ENCODE measurements at regions not wholly inside any gene's neighbourhood (a gene's known extent, or its start where the extent isn't known, plus 50 kb on each side); places are given as distances from the start of the nearest gene placed in this dataset.
"Not testable (repeated sequence)": the region's sequence is repeated elsewhere in the genome, so short reads cannot be mapped to it uniquely, and the experiment has no call there.

- intact Hi-C loops (cut with DNase I), result no loop called here
Observed at GRCh38 chr10:64306729-64307327, 785.6 kb downstream of the REEP3 start.

GRCh38 chr10:64312876-64313275 is 791.7 kb downstream of the REEP3 start:
- intact Hi-C loops (cut with DNase I), result no loop called here

More at GRCh38 chr10:64306729-64307327, 785.6 kb downstream of the REEP3 start:
- DNase-seq (ENCODE audit: low spot score), result no peak

DNA sequence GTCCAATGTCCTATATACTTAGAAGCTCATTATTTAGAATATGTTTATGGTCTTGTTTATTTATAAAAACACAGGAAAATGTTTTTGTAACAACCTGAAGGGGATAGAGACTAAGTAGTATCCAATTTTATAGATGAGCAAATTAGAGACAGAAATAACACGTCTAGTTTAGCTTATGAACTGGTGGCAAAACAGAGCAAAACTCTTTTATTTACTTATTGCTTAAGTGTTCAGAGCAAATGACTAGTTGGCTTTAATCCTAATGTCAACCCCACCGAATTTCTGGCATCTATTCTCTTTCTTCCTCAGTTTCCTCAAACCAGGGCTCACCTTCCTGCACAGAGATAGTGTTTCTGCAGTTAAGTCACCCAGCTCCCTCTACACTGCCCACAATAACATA is 792.8 kb downstream of the REEP3 start:
- intact Hi-C loops (cut with DNase I), result no loop called here
- DNase-seq (ENCODE audit: low spot score), result no peak

More at GRCh38 chr10:64312876-64313275, 791.7 kb downstream of the REEP3 start:
- no peak for DNase-seq (ENCODE audit: low spot score)

GRCh38 chr10:64316416-64316815 is 795.2 kb downstream of the REEP3 start:
- no peak for DNase-seq (ENCODE audit: low spot score)
- intact Hi-C loops (cut with DNase I), result no loop called here

GRCh38 chr10:64316833-64317232 is 795.6 kb downstream of the REEP3 start:
- intact Hi-C loops (cut with DNase I), result no loop called here
- no peak for DNase-seq (ENCODE audit: low spot score)

DNA sequence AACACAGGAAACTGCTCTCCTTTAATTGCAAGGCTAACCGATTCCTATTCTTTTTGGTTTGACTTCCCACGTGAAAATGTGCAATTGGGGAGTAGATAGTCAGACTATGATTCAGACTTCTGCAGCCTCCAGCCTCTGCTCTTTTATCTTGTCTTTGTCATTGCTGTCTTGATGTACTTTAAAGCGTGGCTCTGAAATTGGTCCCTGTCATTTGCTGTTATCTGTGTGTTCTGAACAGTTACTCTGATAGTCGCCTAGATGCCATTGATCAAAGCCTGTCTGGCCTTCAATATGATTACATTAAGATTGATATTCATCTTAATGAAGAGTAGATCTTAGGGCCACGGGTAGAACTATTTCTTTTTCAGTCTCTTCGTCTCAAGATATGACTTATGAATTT is 799.2 kb downstream of the REEP3 start:
- intact Hi-C loops (cut with DNase I), result no loop called here

DNA sequence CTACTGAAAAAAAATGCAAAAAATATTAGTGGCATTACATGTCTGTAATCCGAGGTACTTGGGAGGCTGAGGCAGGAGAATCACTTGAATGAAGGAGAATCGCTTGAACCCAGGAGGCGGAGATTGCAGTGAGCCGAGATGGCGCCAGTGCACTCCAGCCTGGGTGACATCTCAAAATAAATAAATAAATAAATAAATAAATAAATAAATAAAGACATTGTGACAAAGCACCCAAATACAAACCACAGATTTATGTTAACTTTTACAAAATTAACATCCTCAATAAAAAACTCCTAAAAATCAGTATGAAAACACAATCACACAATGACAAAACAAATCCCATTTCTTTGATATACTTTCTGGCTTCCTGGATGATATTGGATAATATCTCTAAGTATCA is 808.3 kb downstream of the REEP3 start:
- no peak for DNase-seq (ENCODE audit: low spot score)
- intact Hi-C loops (cut with DNase I), result no loop called here

More for the DNA sequence above, 799.2 kb downstream of the REEP3 start:
- no peak for DNase-seq (ENCODE audit: low spot score)

GRCh38 chr10:64332551-64332950 is 811.4 kb downstream of the REEP3 start:
- intact Hi-C loops (cut with DNase I), result no loop called here
- no peak for DNase-seq (ENCODE audit: low spot score)

DNA sequence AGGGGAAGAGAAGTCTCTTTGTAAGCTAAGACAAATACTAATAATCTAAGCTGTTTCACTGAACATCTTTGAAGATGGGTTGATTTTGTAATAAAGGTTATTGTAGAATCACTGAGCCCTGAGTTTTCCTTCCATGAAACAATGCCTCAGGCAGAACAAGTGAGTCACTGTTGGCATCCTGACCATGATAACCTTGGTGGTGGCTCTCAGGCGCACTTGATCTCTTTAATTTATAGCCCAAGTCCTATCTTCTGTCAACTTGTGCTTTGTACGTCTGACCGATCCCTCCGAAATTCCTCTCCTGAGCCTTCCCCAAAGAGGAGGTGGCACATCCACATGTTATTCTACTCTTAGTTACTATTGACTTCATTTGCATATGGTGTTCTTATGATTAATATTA is 812.9 kb downstream of the REEP3 start:
- no peak for DNase-seq (ENCODE audit: low spot score)
- intact Hi-C loops (cut with DNase I), result no loop called here

- DNase-seq (ENCODE audit: low spot score), result no peak
- intact Hi-C loops (cut with DNase I), result no loop called here
Observed at GRCh38 chr10:64344211-64344610, 823.0 kb downstream of the REEP3 start.

- no peak for DNase-seq (ENCODE audit: low spot score)
- intact Hi-C loops (cut with DNase I), result no loop called here
Observed at GRCh38 chr10:64345856-64346255, 824.7 kb downstream of the REEP3 start.

DNA sequence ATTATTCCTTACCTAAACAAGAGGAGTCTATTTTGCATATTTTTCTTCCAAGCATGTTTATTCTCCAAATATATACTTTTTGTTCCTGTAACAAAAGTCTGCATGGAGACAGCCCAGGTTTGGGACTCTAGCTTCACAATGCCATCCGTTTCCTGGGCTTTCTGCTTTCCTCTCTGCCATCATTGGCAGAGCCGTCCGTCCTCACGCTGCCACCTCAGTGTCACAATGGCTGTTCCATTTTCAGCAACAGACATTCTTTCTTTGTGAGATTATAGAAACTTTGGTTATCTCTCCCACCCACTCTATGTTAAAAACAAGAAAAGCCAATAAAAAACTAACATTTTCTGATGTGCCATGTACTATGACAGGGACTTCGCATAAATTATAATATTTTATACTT is 825.2 kb downstream of the REEP3 start:
- no peak for DNase-seq (ENCODE audit: low spot score)
- intact Hi-C loops (cut with DNase I), result no loop called here

DNA sequence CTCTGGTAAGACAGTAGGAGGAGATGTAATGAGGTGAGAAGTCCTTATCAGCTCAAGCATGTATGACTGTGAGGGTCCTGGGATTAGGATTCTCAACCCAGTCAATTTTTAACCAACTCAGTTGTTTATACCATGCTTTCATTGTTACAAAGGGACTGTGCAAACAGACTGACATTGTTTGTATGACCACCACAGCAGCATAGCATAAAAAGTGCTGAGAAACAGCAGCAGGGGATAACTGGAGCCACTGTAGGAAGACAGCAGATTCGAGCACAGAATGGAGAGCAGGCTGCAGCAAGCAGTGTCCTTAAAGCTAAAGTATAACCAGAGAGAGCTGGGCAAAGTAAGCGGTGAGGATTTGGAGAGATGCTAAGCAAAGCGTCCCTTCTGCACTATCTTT is 829.5 kb downstream of the REEP3 start:
- intact Hi-C loops (cut with DNase I), result no loop called here
- no peak for DNase-seq (ENCODE audit: low spot score)

DNA sequence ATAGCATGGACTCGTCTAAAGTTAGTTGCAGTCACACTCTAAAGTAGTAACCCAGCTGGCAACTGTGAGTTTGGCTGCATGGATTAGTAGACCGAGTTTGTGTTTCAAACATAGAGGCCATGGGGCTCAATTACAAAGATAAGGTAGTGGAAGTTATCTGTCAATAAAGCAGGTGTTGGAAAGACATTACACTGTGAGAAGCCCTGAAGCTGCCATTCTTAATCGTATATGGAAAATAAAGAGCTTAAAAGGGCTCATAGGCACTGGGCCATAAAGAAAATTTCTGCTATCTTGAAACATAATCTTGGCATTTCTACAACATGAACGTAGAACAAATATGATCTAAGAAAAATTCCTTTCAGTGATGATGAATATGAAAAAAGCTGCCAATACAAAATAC is 837.7 kb downstream of the REEP3 start:
- DNase-seq (ENCODE audit: low spot score), result no peak
- intact Hi-C loops (cut with DNase I), result no loop called here

- intact Hi-C loops (cut with DNase I); DNase-seq (ENCODE audit: low spot score): not testable (repeated sequence)
Observed at GRCh38 chr10:64360240-64360639, 839.0 kb downstream of the REEP3 start.

GRCh38 chr10:64363687-64364086 is 842.5 kb downstream of the REEP3 start:
- DNase-seq (ENCODE audit: low spot score), result no peak
- intact Hi-C loops (cut with DNase I), result no loop called here

GRCh38 chr10:64365663-64366062 is 844.5 kb downstream of the REEP3 start:
- DNase-seq (ENCODE audit: low spot score), result no peak
- intact Hi-C loops (cut with DNase I), result no loop called here

GRCh38 chr10:64368298-64368697 is 847.1 kb downstream of the REEP3 start:
- intact Hi-C loops (cut with DNase I), result no loop called here

DNA sequence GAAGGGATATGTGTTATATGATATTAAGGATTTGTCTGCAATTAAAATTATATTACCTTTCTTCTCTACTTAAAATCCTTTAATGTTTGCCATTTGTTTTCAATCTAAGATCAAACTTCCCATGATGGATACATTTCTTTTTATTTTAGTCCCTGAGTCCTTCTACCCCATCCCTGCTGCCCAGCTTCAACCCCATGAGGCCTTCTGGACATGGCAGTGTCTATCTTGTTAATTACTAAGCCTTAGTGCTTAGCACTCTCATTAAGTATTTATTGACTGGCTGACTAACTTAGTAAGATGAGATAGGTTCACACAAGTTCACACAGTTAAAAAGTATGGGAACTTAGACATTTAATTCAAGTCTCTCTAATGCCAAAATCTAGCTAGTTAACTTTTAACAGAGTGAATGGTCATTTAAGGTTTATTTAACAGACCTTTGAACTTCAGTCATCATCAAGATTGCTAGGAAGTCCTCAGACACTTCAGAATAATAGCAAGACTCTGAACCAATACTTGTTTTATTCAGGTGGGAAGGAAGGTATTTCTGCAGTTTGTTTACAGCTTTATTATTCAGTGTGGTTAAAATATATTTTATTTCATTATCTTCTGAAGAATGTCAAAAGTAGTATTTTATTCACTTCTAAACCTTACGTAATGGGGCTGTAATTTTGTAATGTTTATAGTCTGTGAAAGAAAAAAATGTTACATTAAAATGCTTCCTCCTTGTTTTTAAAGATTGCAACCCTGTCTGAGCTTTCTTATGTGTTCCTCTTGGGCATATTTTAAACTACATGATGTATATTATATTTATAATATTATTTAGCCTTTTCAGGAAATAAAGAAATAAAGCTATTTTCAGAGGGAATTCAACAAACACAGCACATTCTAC is 848.9 kb downstream of the REEP3 start:
- DNase-seq (ENCODE audit: low spot score), result no peak
- intact Hi-C loops (cut with DNase I), result no loop called here

More at GRCh38 chr10:64368298-64368697, 847.1 kb downstream of the REEP3 start:
- no peak for DNase-seq (ENCODE audit: low spot score)

GRCh38 chr10:64374346-64374745 is 853.1 kb downstream of the REEP3 start:
- no peak for DNase-seq (ENCODE audit: low spot score)
- intact Hi-C loops (cut with DNase I), result no loop called here

DNA sequence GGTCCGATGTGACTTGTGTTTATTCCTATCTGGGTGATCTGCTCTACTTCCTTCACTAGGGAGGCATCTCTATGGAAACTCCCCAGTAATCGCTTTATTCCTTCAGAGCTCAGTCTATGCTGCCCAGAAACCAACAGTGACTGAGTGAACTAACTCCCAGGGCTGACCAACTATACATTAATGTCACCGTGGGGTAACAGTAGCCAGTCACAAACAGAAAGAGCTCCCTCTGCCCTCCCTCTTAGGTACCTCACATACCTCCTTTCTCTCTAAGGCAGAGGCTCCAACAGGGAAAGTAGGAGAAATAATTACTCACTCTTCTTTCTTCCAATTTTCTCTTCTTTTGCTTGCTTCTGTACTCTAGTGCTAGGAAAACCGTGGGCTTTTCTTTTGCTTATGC is 855.0 kb downstream of the REEP3 start:
- DNase-seq (ENCODE audit: low spot score), result no peak
- intact Hi-C loops (cut with DNase I), result no loop called here
